HEK293T (cell line): ENCODE measurements at regions not wholly inside any gene's neighbourhood (a gene's known extent, or its start where the extent isn't known, plus 50 kb on each side); places are given as distances from the start of the nearest gene placed in this dataset.
"Not testable (repeated sequence)": the region's sequence is repeated elsewhere in the genome, so short reads cannot be mapped to it uniquely, and the experiment has no call there.

Experiments
- ARNT ChIP-seq: fragments of 450-650 bp; IDR thresholded peaks from 2 replicates; pipeline ENCODE4 v1.6.1; 2017; ENCODE audit warnings: mild to moderate bottlenecking
- BHLHE40 ChIP-seq: fragments of 450-650 bp; IDR thresholded peaks from 2 replicates; pipeline ENCODE4 v1.6.1; 2016; ENCODE audit warnings: mild to moderate bottlenecking, moderate library complexity, borderline replicate concordance
- CTBP1 ChIP-seq: fragments of 450-650 bp; IDR thresholded peaks from 2 replicates; pipeline ENCODE4 v1.6.1; 2016; ENCODE audit warnings: borderline replicate concordance
- ELF4 ChIP-seq: fragments of 450-650 bp; IDR thresholded peaks from 2 replicates; pipeline ENCODE4 v1.6.1; 2017; ENCODE audit warnings: antibody characterized with exemption
- FOXK2 ChIP-seq: fragments of 450-650 bp; IDR thresholded peaks from 2 replicates; pipeline ENCODE4 v1.6.1; 2016; ENCODE audit warnings: mild to moderate bottlenecking
- FOXM1 ChIP-seq: fragments of 450-650 bp; IDR thresholded peaks from 2 replicates; pipeline ENCODE4 v1.6.1; 2017; ENCODE audit warnings: mild to moderate bottlenecking, borderline replicate concordance
- L3MBTL2 ChIP-seq: fragments of 450-650 bp; conservative IDR thresholded peaks from 2 replicates; pipeline ENCODE4 v1.6.1; 2016; ENCODE audit warnings: mild to moderate bottlenecking
- LEF1 ChIP-seq: fragments of 450-650 bp; IDR thresholded peaks from 2 replicates; pipeline ENCODE4 v1.6.1; 2017; ENCODE audit warnings: mild to moderate bottlenecking, borderline replicate concordance
- NFRKB ChIP-seq: fragments of 450-650 bp; IDR thresholded peaks from 2 replicates; pipeline ENCODE4 v1.6.1; 2016; ENCODE audit warnings: mild to moderate bottlenecking, moderate library complexity
- SP1 ChIP-seq: fragments of 450-650 bp; IDR thresholded peaks from 2 replicates; pipeline ENCODE4 v1.6.1; 2017
- SUZ12 ChIP-seq: fragments of 450-650 bp; IDR thresholded peaks from 2 replicates; pipeline ENCODE4 v1.6.1; 2016; ENCODE audit warnings: mild to moderate bottlenecking
- TARDBP ChIP-seq: fragments of 450-650 bp; IDR thresholded peaks from 2 replicates; pipeline ENCODE4 v1.6.1; 2016
- ZNF384 ChIP-seq: fragments of 450-650 bp; IDR thresholded peaks from 2 replicates; pipeline ENCODE4 v1.6.1; 2016
- TF ChIP-seq, protein P1 (sequence below): fragments of 450-650 bp; IDR thresholded peaks from 2 replicates; pipeline ENCODE4 v1.6.1; 2016

DNA sequence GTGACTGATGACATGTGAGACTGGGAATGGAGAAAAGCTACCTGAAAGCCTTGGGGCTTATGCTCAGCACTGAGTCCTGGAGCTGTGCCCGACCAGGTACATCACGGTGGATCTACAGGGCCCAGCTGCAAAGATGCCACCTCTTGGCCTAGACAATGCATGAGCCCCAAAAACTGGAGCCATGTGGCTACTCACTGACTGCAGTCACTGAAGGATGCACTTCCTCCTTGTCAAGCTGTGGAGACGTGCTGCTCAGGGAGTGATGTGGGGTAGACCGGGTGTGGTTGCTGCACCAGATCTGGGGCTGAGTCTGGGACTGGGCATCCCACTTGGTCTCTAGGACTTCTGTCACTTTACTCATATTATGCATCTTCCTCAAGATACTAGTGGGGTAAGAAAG is 55.8 kb upstream of the FCGR1A start:
- TF ChIP-seq LEF1, SUZ12, L3MBTL2, ELF4, ZNF384, SP1, FOXK2, CTBP1, NFRKB, ARNT, FOXM1, TARDBP, BHLHE40: not testable (repeated sequence)
- TF ChIP-seq, protein P1, sequence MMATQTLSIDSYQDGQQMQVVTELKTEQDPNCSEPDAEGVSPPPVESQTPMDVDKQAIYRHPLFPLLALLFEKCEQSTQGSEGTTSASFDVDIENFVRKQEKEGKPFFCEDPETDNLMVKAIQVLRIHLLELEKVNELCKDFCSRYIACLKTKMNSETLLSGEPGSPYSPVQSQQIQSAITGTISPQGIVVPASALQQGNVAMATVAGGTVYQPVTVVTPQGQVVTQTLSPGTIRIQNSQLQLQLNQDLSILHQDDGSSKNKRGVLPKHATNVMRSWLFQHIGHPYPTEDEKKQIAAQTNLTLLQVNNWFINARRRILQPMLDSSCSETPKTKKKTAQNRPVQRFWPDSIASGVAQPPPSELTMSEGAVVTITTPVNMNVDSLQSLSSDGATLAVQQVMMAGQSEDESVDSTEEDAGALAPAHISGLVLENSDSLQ = not testable (repeated sequence)
